HG03520 (cell line): ENCODE measurements at regions not wholly inside any gene's neighbourhood (a gene's known extent, or its start where the extent isn't known, plus 50 kb on each side); places are given as distances from the start of the nearest gene placed in this dataset.
"Not testable (repeated sequence)": the region's sequence is repeated elsewhere in the genome, so short reads cannot be mapped to it uniquely, and the experiment has no call there.

Source experiments
- ATAC-seq: cut with Tn5 transposase; IDR thresholded peaks from one replicate; pipeline ENCODE4 v1.9.1; 2021; ENCODE audit warnings: mild to moderate bottlenecking, moderate library complexity; ENCODE audit not compliant: unreplicated experiment

DNA sequence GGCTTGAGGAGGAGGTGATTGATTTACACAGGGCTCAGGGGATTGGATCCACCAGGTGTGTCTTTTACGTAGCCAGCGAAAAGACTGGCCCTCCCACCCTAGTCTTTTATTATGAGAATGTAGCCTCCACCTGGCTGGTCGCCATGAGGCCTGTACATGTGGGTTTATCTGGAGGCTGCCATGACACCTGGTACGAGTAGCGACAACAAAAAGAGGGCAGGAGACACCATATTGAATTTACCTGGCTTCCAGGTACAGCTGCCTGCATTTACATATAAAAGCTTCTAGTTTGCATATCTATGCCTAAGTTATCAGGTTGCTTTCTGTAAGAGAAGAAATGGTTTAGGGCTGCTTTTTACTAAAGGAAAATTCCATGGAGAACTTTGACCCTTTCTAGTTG, 1173.7 kb upstream of the SEMA6A start:
- no peak for ATAC-seq

DNA sequence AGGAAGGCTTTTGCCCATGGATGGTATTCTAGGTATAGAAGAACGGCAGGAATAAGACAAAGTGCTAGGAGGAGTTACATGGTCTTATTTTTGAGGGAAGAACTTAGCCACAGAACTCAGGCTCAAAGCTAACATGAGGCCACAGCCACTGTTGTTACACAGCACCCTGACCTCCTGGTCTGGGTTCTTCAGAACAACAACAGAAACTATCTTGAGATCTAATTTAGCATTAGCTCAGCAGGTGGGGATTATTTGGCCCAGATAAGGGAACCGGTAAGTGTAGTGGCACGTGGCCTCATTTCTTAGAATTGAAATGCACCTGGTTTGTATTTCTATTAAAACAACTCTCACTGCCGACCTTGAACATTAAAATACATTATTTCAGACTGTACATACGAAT, 1168.7 kb upstream of the SEMA6A start:
- no peak for ATAC-seq

DNA sequence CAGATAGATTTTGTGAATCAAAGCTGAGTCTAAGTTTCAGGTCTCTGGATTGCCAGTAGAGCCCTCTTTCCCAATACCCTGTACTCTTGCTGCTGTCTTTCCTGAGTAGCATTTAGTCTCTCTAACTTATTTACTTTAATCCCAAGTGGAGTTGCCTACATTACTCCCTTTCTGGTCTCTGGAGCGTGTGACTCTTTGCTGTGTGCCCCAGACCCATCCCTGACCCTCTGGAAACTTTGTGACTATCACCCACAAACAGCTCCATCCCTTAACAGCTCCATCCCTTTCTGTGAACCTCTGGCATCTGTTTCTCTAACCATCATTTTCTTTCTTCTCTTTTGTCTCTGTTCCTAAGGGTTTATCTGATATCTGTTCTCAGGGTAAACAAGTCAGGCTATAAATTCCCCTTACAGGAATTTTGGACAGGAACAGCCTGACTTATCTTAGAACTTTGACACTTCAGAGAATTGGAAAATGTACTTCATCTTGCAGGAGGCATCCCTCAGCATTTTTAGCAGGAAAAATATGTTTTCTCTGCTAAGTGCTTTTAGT, 1167.1 kb upstream of the SEMA6A start:
- ATAC-seq = no peak

DNA sequence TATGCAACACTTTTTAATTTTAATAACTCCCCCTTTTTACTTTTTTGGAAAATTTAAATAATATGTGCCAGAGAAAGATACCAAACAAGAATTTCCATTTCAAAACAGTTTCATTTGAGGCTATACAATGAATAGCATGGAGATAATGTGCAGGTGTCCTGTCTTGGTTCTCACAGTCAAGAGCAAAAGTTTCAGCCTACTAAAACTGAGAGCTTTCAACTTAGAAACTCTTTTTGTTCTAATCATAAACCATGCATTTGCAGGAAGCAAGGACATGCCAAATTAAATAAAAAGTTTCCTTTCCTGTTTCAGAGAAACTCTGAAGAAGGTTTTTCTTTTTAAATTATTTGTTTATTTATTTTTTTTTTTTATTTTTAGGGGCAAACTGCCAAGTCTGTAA, 1165.6 kb upstream of the SEMA6A start:
- ATAC-seq = no peak

DNA sequence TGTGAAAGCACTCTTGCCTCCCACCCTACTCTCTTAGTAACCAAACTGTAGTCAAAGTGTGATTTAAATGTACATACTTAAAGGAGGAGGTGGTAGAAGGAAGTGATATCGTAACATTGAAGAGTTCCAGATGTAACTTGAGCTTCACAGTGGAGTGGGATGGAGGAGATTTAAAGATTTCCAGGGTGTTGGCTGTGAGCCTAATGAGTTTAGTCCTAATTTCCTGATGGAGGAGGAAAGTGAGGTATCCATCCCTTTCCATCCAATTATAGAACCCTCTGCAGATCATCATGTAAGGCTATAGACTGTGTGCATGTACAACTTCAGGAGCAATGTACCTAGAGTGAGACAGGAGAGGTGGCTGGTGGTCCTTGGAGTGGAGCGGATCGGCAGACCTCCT, 1163.9 kb upstream of the SEMA6A start:
- no peak for ATAC-seq

DNA sequence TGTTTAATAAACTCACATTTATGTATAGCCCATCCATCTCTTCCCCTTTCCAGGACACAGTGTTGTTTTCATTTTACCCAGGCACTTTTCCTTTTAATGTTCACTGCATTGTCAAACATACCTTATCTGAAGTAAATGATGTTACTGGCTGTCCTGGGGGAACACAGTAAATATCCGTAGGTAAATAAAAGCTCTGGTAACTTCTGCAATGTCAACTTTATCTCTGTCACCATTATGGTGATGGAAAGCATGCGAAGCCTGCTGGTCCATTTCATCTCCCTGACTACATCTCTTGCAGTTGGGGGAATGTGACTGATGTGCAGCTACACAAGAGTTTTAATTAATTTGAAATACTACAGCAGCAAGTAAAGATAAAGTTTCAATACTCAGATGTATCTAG, 1162.1 kb upstream of the SEMA6A start:
- ATAC-seq = no peak

DNA sequence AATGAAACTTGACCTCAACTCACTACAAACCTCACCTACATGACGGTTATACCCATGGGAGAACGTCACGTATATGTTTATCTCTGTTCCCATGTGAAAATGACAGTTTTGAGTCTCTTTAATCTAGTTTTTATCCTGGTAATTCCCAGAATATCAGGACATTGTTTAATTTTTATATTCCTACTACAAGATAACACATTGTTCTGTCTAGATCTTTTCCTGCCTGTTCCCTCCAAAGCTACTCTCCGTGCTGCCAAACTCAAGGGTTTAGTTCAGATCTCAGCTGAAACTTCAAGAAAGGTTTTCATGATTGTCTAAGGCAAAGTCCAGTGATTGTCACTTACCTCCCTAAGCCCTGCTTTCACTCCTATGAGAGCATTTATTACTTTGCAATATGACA, 1159.4 kb upstream of the SEMA6A start:
- ATAC-seq = no peak

DNA sequence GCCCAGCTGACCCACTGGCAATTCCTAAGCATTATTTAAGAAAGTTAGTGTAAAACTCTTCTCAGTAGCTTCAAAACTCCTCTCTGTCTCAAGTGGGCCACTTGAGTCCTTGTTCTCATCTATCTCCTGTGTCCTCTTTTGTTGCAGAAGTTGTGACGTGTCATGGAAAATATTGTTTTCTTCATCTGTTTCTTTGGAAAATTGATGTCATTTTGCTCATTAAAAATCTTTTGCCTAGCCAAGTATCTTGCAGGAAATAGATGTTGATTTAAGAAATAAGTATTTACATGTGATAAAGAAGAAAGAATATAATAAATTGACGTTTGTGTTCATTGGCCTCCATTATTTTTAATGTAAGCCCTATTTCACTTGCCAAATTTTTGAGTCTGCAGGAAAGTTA, 1158.4 kb upstream of the SEMA6A start:
- no peak for ATAC-seq

DNA sequence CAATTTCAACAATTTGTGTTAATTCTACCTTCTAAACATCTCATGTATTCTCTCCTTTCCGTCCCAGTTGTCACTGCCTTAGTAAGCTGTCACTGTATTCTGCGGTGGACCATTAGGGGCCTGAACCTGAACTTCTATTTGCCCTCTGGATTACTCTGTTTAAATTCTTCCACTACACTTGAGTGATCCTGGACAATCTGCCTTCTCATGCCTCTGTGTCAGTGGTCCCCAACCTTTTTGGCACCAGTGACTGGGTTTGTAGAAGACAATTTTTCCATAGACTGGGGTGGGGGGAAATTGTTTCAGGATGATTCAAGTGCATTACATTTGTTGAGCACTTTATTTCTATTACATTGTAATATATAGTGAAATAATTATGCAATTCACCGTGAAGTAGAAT, 1157.6 kb upstream of the SEMA6A start:
- ATAC-seq = no peak

DNA sequence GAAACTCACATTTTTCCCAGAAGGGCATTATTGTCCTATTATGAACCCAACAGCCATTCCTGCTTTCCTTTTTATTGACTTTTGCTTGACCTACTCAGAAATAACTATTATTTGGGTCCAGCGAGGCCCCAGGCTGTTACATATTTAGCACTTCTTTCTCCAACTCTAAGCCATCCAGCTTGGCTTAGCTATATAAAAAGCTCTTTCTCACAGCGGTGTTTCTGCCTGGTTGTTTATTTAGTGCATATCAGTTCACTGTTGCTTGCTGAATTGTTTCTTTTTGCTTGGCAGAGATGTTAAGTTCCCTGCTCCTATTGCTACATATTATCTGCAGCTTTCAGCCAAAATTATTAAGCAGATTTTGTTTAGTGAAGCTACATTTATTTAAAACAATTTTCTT, 1156.8 kb upstream of the SEMA6A start:
- ATAC-seq = no peak

DNA sequence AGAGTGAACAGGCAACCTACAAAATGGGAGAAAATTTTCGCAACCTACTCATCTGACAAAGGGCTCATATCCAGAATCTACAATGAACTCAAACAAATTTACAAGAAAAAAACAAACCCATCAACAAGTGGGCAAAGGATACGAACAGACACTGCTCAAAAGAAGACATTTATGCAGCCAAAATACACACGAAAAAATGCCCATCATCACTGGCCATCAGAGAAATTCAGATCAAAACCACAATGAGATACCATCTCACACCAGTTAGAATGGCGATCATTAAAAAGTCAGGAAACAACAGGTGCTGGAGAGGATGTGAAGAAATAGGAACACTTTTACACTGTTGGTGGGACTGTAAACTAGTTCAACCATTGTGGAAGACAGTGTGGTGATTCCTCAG, 1146.2 kb upstream of the SEMA6A start:
- not testable (repeated sequence) for ATAC-seq

DNA sequence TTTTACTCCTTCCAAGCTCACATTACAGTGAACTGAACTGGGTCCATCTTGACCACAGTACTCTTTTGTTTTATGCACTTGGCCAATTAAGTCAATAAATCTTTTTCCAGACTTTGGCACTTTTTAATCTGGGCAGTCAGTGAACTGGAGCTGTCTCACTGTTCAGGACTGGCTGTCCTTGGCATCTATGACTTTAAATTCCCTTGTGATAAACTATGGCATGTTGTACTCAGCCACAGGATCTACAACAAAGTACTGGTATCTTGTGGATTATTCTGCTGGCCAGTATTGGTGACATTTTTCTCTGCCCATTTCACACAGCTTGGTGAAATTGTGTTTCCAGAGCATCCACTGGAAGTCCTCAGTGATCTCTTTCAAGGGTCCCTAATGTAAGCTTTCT, 1144.8 kb upstream of the SEMA6A start:
- no peak for ATAC-seq

DNA sequence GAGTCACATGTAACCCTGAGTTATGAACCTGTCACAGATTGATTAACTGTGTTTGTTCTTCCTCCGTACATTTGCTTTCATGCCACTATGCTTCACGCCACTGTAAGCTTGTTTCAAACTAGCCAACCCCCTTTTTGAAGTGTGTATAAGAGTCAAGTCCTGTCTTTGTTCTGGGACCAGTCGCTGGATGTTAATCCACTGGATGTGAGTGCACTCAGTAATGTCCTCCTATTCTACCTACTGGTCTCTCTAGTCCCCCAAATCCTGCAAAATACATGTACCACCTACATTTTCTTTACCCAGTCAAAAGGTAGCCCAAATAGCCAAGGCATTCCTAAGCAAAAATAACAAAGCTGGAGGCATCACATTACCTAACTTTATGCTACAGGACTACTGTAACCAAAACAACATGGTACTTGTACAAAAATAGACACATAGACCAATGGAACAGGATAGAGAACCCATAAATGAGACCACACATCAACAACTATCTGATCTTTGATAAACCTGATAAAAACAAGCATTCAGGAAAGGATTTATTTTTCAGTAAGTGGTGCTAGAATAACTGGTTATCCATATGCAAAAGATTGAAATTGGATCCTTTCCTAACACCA, 1139.1 kb upstream of the SEMA6A start:
- ATAC-seq = no peak

DNA sequence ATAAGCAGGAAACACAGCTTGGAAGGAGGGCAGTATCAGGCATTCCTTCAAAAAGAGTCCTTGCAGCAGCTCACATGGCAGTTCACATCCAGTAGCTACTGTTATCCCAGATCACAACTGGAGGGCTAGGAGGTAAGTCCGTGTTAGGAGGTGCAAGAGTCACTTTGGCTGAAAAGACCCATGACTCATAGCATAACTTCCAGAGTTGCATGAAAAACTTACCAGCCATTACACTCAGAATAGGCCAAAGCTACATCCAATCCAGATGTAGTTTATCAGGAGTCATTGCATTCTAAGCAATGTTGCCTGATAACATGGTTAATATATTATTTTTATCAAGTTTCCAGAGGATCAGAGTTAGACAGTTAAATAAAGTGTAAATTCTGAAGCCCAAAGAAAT, 1126.4 kb upstream of the SEMA6A start:
- ATAC-seq = no peak

DNA sequence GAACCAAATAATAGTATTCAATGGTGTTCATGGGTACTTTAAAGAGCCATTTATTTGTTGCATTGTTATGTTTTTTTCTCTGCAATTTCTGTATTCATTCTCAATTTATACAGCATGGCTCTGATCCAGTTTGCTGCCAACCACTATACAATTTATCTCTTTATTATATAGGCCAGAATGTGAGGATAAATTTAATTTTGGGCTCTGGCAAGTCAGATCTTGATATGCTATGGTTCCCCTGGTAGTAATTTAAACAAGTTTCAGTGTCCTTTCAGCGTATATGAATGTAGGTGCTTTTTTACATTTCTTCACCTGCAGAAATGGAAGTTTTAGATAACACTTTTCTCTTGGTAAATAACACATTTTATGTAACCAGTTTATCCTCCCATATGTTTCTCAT, 1118.0 kb upstream of the SEMA6A start:
- ATAC-seq = no peak

DNA sequence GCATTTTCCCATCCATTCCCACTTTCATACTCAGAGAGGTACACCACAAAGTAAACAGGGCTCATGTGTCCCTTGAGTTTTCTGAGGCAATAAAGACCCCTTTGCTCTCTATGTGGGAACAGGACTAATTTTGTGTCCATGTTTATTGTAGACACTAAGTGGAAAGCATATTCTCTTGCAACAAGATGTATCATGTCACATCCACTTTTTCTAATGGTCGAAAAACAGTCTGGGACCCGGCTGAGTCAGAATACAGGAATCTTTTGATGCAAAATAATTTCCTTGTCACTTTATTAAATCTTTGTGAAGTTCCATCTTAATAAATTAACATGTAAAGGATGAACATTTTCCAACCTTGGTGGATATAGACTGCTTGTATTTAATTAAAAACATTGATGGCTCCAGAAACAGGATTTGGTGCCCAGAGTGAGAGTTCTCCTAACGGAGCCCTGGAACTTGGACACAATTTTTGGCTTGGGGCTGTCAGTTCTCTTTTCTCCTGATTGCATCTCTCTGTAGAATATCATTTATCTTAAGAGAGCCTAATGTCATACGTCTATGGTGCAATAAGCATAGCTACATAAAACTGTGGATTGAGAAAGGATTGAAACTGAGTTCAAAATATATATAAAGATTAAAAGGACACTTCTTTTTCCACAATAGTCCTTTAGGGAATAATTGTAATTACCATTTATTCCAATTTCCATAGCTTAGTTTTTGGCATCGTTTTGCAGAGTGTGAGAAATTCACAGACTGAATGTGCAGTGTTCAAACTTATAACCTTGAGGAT, 1116.7 kb upstream of the SEMA6A start:
- ATAC-seq = no peak

DNA sequence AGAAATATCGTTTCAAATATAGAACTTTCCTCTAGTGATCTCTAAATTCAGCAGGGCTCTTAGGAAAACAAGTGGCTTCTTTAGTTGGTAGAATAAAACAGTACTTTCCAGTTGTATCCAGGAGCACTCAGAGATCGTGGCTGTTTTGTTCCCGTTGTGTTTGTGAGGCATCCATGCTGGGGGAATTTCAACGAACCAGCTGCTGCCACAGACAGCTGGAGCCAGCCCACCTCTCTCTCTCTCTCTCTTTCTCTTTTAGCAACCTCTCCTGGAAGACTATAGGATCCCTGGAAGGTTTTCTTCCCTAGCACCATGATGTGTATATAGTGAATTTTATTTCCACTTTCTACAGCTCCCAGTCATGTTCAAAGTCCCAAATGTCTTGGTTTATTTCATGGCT, 1116.0 kb upstream of the SEMA6A start:
- no peak for ATAC-seq

DNA sequence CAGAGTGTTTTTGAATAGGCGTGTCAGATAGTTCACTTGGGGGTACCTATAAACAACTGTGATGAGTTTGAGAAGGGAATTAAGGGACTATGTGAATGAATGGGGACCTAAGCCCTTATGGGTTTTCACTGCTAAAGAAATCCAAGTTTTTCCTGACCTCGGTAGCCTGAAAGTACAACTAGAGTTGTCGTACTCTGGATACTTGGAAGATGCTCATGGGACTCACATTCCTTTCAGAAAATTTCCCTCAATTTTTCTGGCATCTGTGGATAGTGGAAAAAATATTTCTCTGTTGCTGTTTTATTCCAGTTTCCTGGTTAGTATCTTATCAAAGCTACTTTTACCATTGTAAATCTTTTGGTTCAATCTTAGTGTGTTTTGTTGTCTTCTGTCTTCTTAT, 1112.3 kb upstream of the SEMA6A start:
- no peak for ATAC-seq

DNA sequence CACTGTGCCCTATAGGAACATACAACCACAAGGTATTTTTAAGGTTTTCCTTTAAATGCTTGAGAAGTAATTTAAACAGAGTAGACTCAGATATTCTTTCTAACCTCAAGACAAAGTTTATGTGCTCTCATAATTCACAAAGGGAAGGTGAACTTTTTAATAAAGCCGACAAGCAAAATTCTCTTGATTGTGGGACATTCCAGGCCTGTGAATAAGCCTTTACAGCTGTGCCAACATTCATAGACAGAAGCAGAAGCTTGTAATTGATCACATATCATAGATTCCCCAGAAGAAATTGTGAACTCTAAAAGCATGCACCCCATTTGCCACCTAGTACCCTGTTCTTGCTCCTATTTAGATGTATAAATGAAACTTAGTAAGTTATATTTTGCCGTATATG, 1107.8 kb upstream of the SEMA6A start:
- no peak for ATAC-seq

DNA sequence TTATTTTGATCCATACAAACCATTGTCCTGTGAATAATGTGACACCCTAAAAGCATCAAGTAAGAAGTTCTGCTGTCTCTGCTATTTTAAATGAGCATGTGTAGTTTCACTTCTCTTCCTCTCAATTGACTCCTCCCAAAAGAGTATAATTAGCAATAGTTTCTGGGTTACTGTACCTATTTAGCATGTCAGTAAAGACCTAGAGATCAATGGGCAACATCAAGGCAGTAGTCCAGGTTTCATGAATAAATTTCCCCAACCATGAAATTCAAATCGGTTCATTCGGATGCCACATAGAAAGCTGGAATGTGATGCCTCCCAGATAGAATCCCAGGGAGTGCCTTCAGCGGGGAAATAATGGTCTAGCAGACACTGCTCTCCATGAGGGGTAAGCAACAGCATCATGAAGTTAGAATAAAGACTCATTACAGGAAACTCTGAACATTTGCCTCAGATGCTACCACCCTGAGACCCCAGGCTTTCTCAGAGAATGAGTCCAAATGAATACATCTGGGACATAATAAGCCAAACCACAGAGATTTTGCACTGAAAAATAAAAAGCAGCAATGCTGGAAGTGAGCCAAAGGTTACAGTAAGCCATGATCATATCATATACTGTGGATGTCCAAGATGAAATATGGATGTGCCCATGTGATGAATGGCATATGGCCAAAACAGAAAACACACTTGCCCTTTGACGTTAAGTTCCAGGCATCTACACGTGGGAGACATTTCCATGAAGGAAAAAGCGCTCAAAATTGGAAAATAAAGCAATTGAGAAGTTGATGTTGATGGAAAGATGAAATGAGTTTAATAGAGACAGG, 1107.0 kb upstream of the SEMA6A start:
- peak; percentile 45 for ATAC-seq

DNA sequence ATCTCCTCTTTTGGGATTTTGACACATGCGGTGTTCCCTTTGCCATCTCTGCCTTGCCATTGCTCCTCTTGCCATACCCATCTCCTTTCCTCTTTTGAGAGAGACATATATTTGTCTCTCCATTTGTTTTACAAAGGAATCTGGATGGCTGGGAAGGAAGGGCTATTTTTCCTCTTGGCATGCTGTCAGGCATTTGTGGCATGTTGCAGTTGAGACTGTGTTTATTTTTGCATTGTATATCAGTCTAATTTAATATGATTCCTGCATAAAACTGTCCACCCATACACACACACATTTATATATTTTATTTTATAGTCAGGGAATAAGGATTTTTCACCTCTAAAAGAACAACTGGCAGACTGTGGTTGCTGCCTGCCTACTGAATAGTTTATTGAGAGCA, 1105.8 kb upstream of the SEMA6A start:
- no peak for ATAC-seq

DNA sequence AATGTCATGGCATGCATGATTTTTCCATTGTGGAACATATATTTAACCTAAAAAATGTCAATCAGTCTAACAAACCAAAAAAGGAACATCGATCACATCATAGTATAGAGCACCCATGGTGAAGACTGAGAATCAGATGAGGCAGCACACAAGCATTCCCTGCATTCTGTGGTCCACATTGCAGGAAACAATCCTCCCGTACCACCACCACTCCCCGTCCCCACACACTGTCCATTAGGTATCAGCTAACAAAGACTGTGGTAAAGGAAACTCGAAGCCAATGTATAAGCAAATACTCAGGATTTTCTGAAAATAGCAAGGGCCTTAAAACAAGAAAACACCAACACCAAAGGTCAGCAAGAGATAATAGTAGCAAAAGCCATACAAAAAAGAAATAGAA, 1104.4 kb upstream of the SEMA6A start:
- no peak for ATAC-seq
